ENCODE measurements at regions not wholly inside any gene's neighbourhood (a gene's known extent, or its start where the extent isn't known, plus 50 kb on each side); places are given as distances from the start of the nearest gene placed in this dataset.

DNA sequence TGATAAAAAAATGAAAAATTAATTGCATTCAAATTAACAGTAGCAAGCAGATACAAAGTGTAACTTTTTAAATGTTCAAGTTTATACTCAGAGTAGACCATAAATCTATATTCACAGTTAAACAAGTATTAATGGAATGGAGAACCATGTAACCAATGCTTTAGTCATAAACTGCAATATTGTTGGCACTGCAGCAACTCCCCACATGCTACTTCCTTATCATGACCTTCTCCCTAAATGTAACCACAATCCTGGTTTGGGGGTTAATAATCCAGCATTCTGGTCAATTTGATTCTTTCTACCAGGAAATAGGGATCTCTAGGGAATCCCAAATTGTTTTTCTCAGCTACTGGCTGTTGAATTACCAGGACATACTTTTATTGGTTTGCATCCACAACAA lies 223.9 kb upstream of the DCAF8L1 start:
- TF ChIP-seq, protein P1, sequence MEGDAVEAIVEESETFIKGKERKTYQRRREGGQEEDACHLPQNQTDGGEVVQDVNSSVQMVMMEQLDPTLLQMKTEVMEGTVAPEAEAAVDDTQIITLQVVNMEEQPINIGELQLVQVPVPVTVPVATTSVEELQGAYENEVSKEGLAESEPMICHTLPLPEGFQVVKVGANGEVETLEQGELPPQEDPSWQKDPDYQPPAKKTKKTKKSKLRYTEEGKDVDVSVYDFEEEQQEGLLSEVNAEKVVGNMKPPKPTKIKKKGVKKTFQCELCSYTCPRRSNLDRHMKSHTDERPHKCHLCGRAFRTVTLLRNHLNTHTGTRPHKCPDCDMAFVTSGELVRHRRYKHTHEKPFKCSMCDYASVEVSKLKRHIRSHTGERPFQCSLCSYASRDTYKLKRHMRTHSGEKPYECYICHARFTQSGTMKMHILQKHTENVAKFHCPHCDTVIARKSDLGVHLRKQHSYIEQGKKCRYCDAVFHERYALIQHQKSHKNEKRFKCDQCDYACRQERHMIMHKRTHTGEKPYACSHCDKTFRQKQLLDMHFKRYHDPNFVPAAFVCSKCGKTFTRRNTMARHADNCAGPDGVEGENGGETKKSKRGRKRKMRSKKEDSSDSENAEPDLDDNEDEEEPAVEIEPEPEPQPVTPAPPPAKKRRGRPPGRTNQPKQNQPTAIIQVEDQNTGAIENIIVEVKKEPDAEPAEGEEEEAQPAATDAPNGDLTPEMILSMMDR (IDR thresholded peaks at IDR 0.05): no peak
- TF ChIP-seq EP300 (IDR thresholded peaks at IDR 0.05): no peak

Measured in suprapubic skin (tissue), 3 donors.